HUES64 (cell line): ENCODE measurements at regions not wholly inside any gene's neighbourhood (a gene's known extent, or its start where the extent isn't known, plus 50 kb on each side); places are given as distances from the start of the nearest gene placed in this dataset.
"Not testable (repeated sequence)": the region's sequence is repeated elsewhere in the genome, so short reads cannot be mapped to it uniquely, and the experiment has no call there.

Experiments used
- H3K27ac ChIP-seq: 2 replicates; pipeline ENCODE4 v1.7.0; 2013; ENCODE audit warnings: low read depth, low read length, inconsistent platforms
- H3K27me3 ChIP-seq: 2 replicates; pipeline ENCODE4 v1.6.1; 2013; ENCODE audit warnings: mild to moderate bottlenecking, low read length; ENCODE audit not compliant: insufficient read depth
- H3K36me3 ChIP-seq: 2 replicates; pipeline ENCODE4 v1.6.1; 2013; ENCODE audit warnings: mild to moderate bottlenecking, low read length; ENCODE audit not compliant: insufficient read depth
- H3K4me1 ChIP-seq: 2 replicates; pipeline ENCODE4 v1.6.1; 2013; ENCODE audit warnings: mild to moderate bottlenecking, low read length, moderate library complexity; ENCODE audit not compliant: insufficient read depth
- H3K4me3 ChIP-seq: 2 replicates; pipeline ENCODE4 v1.5.1; 2013; ENCODE audit warnings: mild to moderate bottlenecking, low read length, moderate library complexity
- H3K9ac ChIP-seq: 2 replicates; pipeline ENCODE4 v1.6.1; 2013; ENCODE audit warnings: mild to moderate bottlenecking, low read depth, low read length
- H3K9me3 ChIP-seq: 2 replicates; pipeline ENCODE4 v1.6.1; 2013; ENCODE audit warnings: low read depth, low read length; ENCODE audit not compliant: insufficient read depth
- WGBS: fragments of 150-250, 120-280 bp; methylation state at CpG from one replicate; pipeline ENCODE4 v1.1.7; 2013; ENCODE audit warnings: missing lambda C conversion rate; 5-methylcytosine and 5-hydroxymethylcytosine counted together

GRCh38 chr4:15163284-15163645 lies 161.0 kb downstream of the CPEB2 start:
- Histone ChIP-seq H3K9ac (no peak overlapping the region), H3K27ac (no peak overlapping the region), H3K4me1 (peaks cover 43% of the 10 kb centered on the region), H3K36me3 (no peaks in the 10 kb centered on the region), H3K9me3 (no peaks in the 10 kb centered on the region), H3K4me3 (no peak overlapping the region), H3K27me3 (peaks cover 4% of the 10 kb centered on the region; the same call in 1 of the 2 replicates)
- 88% methylated on average over 4 of the region's 4 CpGs for WGBS

GRCh38 chr4:15164571-15164970 lies 162.3 kb downstream of the CPEB2 start:
- Histone ChIP-seq H3K4me3 (no peak overlapping the region), H3K36me3 (no peaks in the 10 kb centered on the region), H3K27ac (no peak overlapping the region), H3K4me1 (peaks cover 31% of the 10 kb centered on the region), H3K27me3 (peaks cover 3% of the 10 kb centered on the region; the same call in 1 of the 2 replicates), H3K9ac (no peak overlapping the region), H3K9me3 (no peaks in the 10 kb centered on the region)
- WGBS: 89% methylated on average over 3 of the region's 3 CpGs

DNA sequence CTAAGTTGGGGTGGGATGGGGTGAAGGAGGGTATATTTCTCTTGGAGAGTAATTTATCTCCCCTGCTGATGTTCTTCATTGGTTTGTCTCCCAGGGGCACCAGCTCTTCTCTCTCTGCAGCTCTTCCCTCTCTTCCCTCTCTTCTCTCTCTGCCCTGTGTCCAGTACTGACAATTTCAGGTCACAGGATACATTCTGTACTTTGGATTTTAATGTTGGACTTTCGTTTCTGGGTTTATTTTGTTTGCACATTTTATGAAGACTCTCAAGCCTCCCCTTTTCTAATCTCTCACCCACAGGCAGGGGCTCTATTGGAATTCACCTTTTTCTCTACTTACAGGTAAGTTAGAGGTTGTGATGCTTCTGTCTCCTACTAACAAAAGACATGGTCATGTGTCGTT lies 165.5 kb downstream of the CPEB2 start:
- Histone ChIP-seq H3K4me3 (no peak overlapping the region), H3K27me3 (no peaks in the 10 kb centered on the region), H3K9ac (no peak overlapping the region), H3K36me3 (no peaks in the 10 kb centered on the region), H3K27ac (no peak overlapping the region), H3K9me3 (peaks cover 12% of the 10 kb centered on the region), H3K4me1 (peaks cover 19% of the 10 kb centered on the region)
- WGBS: 67% methylated on average over 1 of the region's 2 CpGs

DNA sequence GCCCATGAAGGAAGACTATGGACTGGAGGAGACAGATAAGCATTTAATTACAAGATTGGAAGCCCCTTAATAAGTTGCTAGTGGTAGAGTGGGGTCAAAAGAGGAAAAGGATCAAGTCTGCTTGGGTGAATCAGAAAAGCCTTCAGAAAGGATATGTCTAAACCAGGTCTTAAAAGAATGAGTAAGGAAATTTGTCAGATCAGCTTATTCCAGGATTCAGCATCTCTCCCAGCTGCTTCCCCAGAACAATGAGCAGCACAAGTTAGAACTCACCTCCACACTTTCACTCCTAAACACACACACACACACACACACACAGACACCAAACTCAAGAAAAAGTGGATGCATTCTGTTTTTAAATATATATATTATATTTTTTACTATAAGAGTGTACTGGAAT lies 166.5 kb downstream of the CPEB2 start:
- no peak overlapping the region for H3K4me3 ChIP-seq
- H3K4me1 ChIP-seq: peaks cover 12% of the 10 kb centered on the region; the same call in 1 of the 2 replicates
- no peaks in the 10 kb centered on the region for H3K36me3 ChIP-seq
- no peak overlapping the region for H3K27ac ChIP-seq
- no peak overlapping the region for H3K9ac ChIP-seq
- peaks cover 19% of the 10 kb centered on the region for H3K9me3 ChIP-seq
- H3K27me3 ChIP-seq: no peaks in the 10 kb centered on the region

- H3K27ac ChIP-seq: no peak overlapping the region
- H3K36me3 ChIP-seq: no peaks in the 10 kb centered on the region
- no peaks in the 10 kb centered on the region for H3K27me3 ChIP-seq
- no peak overlapping the region for H3K4me3 ChIP-seq
- peaks cover 12% of the 10 kb centered on the region; the same call in 1 of the 2 replicates for H3K4me1 ChIP-seq
- peaks cover 20% of the 10 kb centered on the region for H3K9me3 ChIP-seq
- H3K9ac ChIP-seq: no peak overlapping the region
These were observed 169.4 kb downstream of the CPEB2 start for GRCh38 chr4:15171725-15172124.

GRCh38 chr4:15173251-15173650 lies 171.0 kb downstream of the CPEB2 start:
- H3K9ac ChIP-seq: no peak overlapping the region
- no peaks in the 10 kb centered on the region for H3K36me3 ChIP-seq
- H3K9me3 ChIP-seq: peaks cover 20% of the 10 kb centered on the region
- no peak overlapping the region for H3K4me3 ChIP-seq
- no peak overlapping the region for H3K27ac ChIP-seq
- H3K4me1 ChIP-seq: peaks cover 12% of the 10 kb centered on the region; the same call in 1 of the 2 replicates
- H3K27me3 ChIP-seq: no peaks in the 10 kb centered on the region
- 76% methylated on average over 3 of the region's 4 CpGs for WGBS

DNA sequence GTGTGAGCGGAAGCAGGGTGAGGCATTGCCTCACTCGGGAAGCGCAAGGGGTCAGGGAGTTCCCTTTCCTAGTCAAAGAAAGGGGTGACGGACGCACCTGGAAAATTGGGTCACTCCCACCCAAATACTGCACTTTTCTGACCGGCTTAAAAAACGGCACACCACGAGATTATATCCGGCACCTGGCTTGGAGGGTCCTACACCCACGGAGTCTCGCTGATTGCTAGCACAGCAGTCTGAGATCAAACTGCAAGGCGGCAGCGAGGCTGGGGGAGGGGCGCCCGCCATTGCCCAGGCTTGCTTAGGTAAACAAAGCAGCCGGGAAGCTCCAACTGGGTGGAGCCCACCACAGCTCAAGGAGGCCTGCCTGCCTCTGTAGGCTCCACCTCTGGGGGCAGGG lies 171.9 kb downstream of the CPEB2 start:
- H3K27me3 ChIP-seq, H3K4me3 ChIP-seq, H3K9ac ChIP-seq, H3K36me3 ChIP-seq, H3K27ac ChIP-seq: not testable (repeated sequence)
- peaks cover 12% of the 10 kb centered on the region; the same call in 1 of the 2 replicates for H3K4me1 ChIP-seq
- peaks cover 20% of the 10 kb centered on the region for H3K9me3 ChIP-seq
- 88% methylated on average over 5 of the region's 16 CpGs for WGBS

GRCh38 chr4:15179842-15180241 lies 177.6 kb downstream of the CPEB2 start:
- not testable (repeated sequence) for H3K4me3 ChIP-seq, H3K36me3 ChIP-seq, H3K27ac ChIP-seq, H3K27me3 ChIP-seq, H3K9ac ChIP-seq, H3K9me3 ChIP-seq, H3K4me1 ChIP-seq
- WGBS: no CpG with 5 or more reads among the region's 2 CpGs

DNA sequence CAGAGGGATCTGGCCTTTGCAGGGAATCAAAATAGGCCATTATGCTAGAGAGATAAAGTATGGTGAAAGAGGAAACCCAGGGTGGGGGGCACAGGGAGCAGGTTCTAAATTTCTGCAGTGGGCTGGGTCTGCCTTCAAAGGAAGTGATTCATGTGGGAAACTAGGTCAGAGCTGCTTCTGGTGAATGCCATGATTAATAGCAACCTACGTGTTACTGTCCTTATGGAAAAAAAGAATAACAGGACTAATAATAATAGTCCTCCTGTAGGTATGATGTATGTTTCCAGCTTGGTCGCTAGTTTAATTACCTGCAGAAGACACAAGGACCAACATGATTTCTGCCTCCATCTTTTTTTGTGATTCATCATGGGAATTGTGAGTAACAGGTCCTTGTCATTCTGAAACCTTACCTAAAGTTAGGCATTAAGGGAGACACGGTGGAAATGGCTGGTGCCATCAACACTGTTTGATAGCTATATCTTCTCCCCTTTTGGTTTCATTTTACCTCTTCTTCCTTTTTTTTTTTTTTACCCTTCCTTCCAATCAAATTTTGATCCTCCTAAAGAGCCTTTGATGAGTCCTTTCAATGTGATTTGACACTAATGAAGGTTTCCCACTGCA lies 180.4 kb downstream of the CPEB2 start:
- Histone ChIP-seq H3K9me3 (no peaks in the 10 kb centered on the region), H3K4me3 (no peak overlapping the region), H3K36me3 (no peaks in the 10 kb centered on the region), H3K4me1 (no peaks in the 10 kb centered on the region), H3K27ac (no peak overlapping the region), H3K27me3 (no peaks in the 10 kb centered on the region), H3K9ac (no peak overlapping the region)
- WGBS: 96% methylated on average over 3 of the region's 3 CpGs

- Histone ChIP-seq H3K9me3 (no peaks in the 10 kb centered on the region), H3K27ac (no peak overlapping the region), H3K27me3 (no peaks in the 10 kb centered on the region), H3K36me3 (no peaks in the 10 kb centered on the region), H3K4me1 (no peaks in the 10 kb centered on the region), H3K4me3 (no peak overlapping the region), H3K9ac (no peak overlapping the region)
- WGBS: 92% methylated on average over 5 of the region's 5 CpGs
These were observed 183.9 kb downstream of the CPEB2 start for GRCh38 chr4:15186149-15186548.

DNA sequence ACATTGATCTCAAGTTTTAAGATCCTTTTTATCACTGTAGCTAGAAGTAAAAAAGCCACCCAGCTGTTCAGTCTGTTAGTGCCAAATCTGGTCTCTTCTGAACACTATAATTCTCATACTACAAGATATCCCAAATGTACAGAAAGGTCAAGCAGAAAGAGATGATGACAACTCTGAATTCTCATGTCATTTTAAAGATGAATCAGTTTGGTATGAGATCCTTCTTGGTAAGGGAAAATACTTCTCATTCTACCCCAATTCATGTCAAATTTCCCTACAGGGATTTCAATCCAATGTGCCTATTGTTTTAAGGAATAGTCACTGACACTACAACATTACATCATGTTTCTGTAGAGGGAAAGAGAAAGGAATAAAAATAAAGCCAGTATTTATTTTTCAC lies 184.5 kb downstream of the CPEB2 start:
- Histone ChIP-seq H3K4me3 (no peak overlapping the region), H3K36me3 (no peaks in the 10 kb centered on the region), H3K27me3 (no peaks in the 10 kb centered on the region), H3K4me1 (no peaks in the 10 kb centered on the region), H3K27ac (no peak overlapping the region), H3K9me3 (no peaks in the 10 kb centered on the region), H3K9ac (no peak overlapping the region)
